Glomerular visceral epithelial cell (primary cell): ENCODE measurements at regions not wholly inside any gene's neighbourhood (a gene's known extent, or its start where the extent isn't known, plus 50 kb on each side); places are given as distances from the start of the nearest gene placed in this dataset.
"Not testable (repeated sequence)": the region's sequence is repeated elsewhere in the genome, so short reads cannot be mapped to it uniquely, and the experiment has no call there.

Source experiments
- DNase-seq: peaks from one replicate; pipeline ENCODE4 v3.0.0-alpha.2; 2016; ENCODE audit errors: extremely low spot score

DNA sequence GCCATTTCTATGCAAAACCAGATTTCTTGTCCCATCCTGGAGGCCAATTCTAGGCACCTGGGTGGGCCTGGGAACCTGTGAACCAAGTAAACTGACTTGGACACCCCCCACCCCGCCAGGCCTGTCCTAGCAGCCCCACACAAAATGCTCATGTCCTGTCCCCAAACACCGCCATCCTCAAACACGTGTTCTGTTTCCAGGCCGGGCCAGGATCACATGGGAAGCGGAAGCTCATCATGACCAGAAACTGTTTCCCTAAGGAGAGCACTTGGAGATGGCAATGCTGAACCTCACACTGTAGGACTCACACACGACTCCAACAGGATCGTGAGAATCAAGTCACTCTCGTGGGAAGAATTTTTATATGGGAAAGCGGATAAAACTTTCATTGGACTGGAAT, 78.7 kb upstream of the DRD5 start:
- DNase-seq = not testable (repeated sequence)

DNA sequence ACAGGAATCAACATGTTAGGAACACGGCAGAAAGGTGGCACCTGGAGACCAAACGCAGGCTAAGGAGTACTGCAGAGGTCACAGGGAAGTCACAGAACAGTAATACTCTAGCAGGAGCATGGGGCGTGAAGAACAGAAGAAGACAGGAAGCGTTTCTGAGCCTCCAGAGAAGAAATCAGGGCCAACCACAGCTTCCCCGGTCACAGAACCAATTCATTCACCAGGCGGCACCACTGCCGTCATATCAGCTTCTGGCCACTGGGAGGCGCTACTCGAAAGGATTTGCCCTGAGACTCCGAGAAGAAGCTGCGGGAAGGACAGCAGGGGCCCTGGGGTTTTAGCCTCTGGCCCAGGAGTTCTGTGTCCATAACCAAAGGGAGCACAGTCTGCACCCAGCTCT, 78.0 kb upstream of the DRD5 start:
- peak; percentile 51 for DNase-seq

DNA sequence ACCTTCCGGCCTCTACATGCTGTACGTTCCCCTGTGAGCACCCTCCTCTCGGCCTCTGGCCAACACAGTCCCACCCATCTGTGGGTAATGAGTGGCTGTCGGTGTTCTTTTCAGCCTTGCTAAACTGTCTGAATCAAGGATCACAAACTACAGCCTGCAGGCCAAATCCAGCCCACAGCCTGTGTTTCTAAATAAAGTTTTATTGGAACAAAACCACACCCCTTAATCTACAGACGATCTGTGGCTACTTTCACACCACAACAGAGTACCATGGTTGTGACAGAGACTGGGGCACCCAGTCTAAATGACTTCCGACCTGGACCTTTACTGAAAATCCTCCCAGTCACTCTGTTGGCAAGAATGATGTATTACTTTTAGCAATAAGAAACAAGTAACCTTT, 77.3 kb upstream of the DRD5 start:
- DNase-seq = not testable (repeated sequence)

DNA sequence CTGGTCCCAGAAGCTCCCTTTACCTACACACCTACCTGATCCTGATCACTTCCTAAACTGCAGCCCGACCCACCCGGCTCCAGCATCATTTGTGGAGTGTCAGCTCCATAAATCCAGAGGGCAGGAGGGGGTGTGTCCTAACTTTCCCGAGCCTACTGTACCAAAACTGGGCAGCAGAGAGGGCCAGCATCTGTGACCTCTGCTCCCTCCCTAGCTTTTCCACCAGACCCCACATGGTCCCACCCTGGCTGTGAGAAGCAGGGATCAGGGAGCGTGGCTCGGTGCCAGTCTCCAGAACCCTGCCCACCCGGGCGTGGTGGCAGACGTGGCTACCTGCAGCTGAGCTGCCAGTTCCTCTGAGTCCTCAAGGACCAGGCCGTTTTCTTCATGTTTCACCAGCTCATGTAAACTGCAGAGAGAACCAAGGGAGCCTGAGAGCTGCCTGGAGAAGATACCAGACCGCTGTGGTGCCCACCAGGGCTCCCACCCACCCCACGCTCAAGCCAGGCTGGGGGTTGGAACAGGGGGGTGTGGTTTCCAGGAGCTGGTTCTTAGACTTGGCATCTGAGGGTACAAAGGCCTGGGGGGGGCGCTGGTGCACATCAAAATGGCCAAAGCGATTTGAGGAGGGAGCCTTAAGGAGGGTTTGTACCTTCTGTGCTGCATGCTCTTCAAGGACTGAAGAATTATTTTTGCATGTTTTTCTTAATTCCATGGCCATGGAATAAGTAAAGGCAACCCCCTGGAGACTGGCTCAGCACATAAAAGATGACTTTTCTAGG, 76.7 kb upstream of the DRD5 start:
- DNase-seq = no peak

DNA sequence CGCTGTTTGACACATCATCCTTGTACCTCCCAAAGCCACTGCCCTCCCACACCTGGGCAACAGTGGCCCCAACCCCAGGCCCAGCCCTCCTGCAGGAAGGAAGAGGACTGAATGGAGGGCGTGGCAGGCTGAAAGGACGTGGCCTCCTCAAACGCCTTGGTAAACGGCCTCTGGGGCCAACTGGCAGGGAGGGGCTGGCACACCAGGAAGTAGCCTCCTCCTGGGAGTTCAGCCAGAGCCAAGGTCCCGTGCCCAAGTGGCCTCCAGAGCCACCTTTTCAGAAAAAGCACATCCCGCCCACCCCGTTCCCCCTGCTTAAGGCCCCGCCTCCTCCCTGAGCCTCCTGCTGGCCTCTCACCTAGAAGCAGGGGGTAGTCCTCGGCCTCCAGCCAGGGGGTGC, 74.2 kb upstream of the DRD5 start:
- DNase-seq = not testable (repeated sequence)

DNA sequence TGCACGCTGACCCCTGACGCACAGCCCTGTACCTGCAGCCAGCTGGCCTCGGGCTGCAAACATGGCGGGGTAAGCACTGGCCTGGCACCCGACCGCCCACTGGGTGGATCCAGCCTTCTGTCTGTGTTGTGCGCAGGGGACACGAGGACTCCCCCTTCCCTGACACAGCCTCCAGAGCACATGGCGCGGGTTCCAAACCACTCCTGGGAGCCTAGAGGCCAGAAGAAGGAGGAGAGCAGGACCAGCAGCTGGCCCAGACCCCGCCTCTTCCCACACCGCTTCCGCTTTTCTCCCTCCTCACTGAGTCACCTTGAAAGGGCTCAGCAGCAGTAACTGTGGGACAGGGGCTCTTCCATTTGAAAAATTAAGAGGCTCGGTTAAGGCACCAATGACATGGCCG, 73.5 kb upstream of the DRD5 start:
- not testable (repeated sequence) for DNase-seq

DNA sequence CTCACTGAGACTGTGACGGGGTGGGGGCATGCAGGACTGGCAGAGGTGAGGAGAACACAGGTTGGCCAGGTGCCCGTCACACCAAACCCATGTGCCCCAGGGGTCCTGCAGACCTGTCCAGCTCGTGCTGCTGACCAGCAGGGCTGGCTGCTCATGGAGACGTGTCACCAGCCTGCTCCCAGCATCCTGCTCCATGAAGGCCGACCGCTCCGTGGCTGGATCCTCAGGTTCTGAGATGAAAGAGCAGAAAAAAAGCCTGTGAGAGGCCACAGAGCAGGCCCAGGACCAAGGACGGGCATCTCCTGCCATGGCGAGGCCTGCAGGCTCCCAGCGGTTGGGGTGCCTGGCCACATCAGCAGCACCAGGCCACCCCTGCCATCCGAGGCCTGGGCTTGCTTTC, 71.7 kb upstream of the DRD5 start:
- DNase-seq = no peak

DNA sequence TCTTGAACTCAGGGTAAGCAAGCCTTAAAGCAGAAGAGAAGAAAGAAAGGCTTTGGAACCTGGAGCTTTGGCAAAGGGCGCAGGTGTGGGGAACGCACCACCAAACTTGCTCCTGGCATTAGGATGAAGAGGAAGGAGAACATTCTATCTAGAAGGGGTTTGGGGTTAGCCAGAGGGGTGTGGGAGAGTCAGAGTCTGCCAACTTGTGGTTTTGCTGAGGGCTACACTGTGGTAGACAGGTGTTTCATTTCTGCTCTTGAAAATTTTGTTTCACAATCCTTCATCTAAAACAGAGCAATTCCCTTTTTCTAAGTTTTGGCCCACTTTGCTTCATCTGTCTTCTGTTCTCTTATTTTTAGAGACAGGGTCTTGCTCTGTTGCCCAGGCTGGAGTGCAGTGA, 66.2 kb upstream of the DRD5 start:
- DNase-seq = not testable (repeated sequence)

DNA sequence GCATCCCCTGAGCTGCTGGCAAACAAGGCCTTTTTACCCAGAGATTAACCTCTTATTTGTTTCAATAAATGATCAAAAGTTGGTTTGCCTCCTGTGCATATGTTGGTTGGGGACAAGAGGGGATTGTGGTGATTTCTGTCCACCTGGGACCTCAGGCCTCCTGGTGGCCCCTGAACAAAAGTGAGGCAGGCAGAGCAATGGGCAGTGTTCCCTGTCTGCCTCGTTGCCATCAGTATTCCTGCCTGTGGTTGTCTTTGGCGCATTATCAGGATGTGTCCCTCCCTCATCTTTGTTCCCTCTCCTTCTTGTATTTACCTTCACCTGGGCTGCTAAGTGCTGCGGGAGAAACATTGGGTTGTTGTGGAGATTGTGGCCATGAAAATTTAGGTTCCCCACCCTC, 65.3 kb upstream of the DRD5 start:
- DNase-seq = no peak

DNA sequence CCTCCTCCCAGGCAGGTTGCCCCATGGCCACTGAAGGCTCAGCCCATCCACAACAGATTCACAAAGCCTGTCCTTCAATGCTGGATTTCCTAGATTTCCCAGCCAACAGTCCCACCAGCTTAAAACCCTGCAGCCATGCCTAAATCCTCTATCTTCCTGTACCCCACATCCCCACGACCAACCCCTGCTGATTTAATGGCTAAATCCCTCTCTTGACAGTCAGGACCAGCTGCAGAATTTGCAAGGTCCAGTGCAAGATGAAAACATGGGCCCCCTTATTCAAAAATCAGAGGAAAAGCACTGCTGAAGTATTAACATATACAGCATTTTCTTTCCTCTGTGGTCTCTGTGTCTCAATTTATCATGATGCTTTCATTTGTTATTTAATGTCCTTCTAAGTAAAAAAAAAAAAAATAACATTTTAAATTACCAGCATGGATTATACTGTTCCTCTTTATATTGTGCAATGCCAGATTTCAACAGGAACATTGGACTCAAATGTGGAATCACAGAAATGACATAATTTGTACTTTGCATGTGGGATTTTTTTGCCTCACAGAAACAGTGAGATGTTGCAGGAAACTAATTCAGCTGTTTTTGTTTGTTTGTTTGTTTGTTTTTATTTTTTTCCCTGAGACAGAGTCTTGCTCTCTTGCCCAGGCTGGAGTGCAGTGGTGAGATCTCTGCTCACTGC, 63.0 kb upstream of the DRD5 start:
- not testable (repeated sequence) for DNase-seq

DNA sequence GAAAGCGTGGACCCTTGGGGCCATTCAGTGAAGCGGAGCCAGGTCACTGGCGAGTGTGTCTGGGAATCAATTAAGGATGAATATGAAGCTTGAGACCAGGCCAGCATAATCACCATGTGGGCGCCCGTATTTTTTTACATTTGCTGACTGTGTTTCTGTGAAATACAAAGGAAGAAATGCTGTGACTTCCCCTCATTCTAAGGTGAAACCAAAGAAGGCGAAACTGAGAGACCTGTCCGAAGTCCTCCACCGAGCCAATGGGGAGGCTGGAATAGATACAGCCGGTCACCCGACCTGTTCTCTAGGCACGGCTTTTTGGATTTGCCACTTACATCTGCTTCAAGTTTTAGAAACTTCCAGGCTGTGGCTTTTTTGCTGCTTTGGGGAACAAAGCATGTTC, 59.3 kb upstream of the DRD5 start:
- DNase-seq = not testable (repeated sequence)
